Activated B cell treated with CpG ODN at 0.5 μM for 24 hours (primary cell): ENCODE measurements at regions not wholly inside any gene's neighbourhood (a gene's known extent, or its start where the extent isn't known, plus 50 kb on each side); places are given as distances from the start of the nearest gene placed in this dataset.

Experiments used
- ATAC-seq: fragments of 200-7000 bp; cut with Tn5 transposase; one replicate; pipeline ENCODE4 v1.10.0; 2021; ENCODE audit warnings: low read depth, mild to moderate bottlenecking, moderate library complexity
- CTCF ChIA-PET: fragments of 350-600 bp; sonication (Branson Sonifier 250); formaldehyde crosslinking; loops from one replicate; lab custom pipeline; 2021; ENCODE audit warnings: antibody characterized with exemption; lab: Charles Lee
- POLR2A ChIA-PET: fragments of 350-600 bp; sonication (Branson Sonifier 250); formaldehyde crosslinking; loops from one replicate; lab custom pipeline; 2021; ENCODE audit warnings: antibody characterized with exemption; lab: Charles Lee
- DNase-seq: peaks from one replicate; pipeline ENCODE4 v3.0.0; 2022
- H3K27ac Mint-ChIP-seq: one replicate; pipeline ENCODE4 v1.8.0; 2020; ENCODE audit warnings: mixed read lengths
- H3K27me3 Mint-ChIP-seq: one replicate; pipeline ENCODE4 v1.8.0; 2021; ENCODE audit warnings: mixed read lengths
- H3K36me3 Mint-ChIP-seq: one replicate; pipeline ENCODE4 v1.8.0; 2021; ENCODE audit warnings: low read depth, mixed read lengths
- H3K4me1 Mint-ChIP-seq: one replicate; pipeline ENCODE4 v1.8.0; 2021; ENCODE audit warnings: mixed read lengths
- H3K4me3 Mint-ChIP-seq: one replicate; pipeline ENCODE4 v1.8.0; 2020; ENCODE audit warnings: mild to moderate bottlenecking, mixed read lengths
- H3K9me3 Mint-ChIP-seq: one replicate; pipeline ENCODE4 v1.8.0; 2020; ENCODE audit warnings: mixed read lengths
- CTCF ChIP-seq: fragments of 200-600 bp; IDR thresholded peaks from one replicate; pipeline ENCODE4 v1.8.0; 2022; ENCODE audit warnings: antibody characterized with exemption, mild to moderate bottlenecking
- intact Hi-C: fragments of 100-400 bp; cut with micrococcal nuclease; formaldehyde crosslinking; loops from one replicate; pipeline ENCODE4 v1.15.1; 2024

DNA sequence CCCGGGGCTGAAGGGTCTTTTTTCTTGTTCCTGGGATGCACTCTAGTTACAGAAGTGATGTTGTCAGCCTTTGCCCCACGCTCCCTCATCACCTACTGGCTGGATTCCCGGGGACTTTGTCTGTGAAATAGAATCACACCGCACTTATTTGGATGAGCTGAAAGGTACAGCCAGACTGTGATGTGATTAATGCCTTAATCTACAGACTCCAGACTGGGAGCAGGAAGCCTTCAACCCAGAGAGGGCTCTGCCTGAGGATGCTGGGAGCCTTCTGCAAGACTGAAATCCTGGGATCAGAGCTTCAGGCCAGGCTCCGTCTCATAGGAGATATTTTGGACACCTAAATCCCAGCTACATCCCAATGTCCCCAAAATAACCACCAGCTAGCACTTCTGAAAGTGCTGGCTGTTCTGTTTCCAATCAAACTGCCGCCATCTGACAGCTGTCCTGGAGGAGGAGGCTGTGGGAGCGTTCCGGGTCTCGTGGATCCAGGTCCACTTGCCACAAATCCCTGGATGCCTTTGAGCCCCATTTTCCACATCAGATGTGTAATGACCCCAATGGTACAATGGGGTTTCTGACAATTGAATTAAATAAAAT lies 688.5 kb downstream of the TBC1D22A start:
- intact Hi-C loops, result loop anchor here (5.0 kb wide), 1 partner anchor 1041 kb away; no protein-coding TSS in a partner anchor
- POLR2A ChIA-PET, result no interaction called here

GRCh38 chr22:47449508-47450270 lies 687.2 kb downstream of the TBC1D22A start:
- no peak for DNase-seq

More for the DNA sequence above, 688.5 kb downstream of the TBC1D22A start:
- TF ChIP-seq CTCF, result no peak
- no peaks in the 10 kb centered on the region for H3K27me3 Mint-ChIP-seq
- DNase-seq (no peak), ATAC-seq (no peak)
- no peaks in the 10 kb centered on the region for H3K4me1 Mint-ChIP-seq
- H3K9me3 Mint-ChIP-seq, result peaks cover 16% of the 10 kb centered on the region
- no peak overlapping the region for H3K4me3 Mint-ChIP-seq
- H3K36me3 Mint-ChIP-seq, result no peaks in the 10 kb centered on the region
- H3K27ac Mint-ChIP-seq, result no peak overlapping the region
- CTCF ChIA-PET, result interaction anchor here (1.8 kb wide), 1 partner anchor 1042 kb away, joined by 5 read pairs; no protein-coding TSS in a partner anchor

GRCh38 chr22:47448231-47449223 lies 686.1 kb downstream of the TBC1D22A start:
- TF ChIP-seq CTCF, result no peak
- no peaks in the 10 kb centered on the region for H3K36me3 Mint-ChIP-seq
- ChIA-PET POLR2A (no interaction called here), CTCF (no interaction called here)
- H3K4me1 Mint-ChIP-seq, result no peaks in the 10 kb centered on the region
- DNase-seq, result no peak
- H3K9me3 Mint-ChIP-seq, result peaks cover 7% of the 10 kb centered on the region
- no peak overlapping the region for H3K27ac Mint-ChIP-seq
- intact Hi-C loops, result no loop called here
- no peak for ATAC-seq
- H3K27me3 Mint-ChIP-seq, result no peaks in the 10 kb centered on the region
- H3K4me3 Mint-ChIP-seq, result no peak overlapping the region

More at GRCh38 chr22:47449508-47450270, 687.2 kb downstream of the TBC1D22A start:
- no peak overlapping the region for H3K27ac Mint-ChIP-seq
- no peaks in the 10 kb centered on the region for H3K4me1 Mint-ChIP-seq
- POLR2A ChIA-PET, result no interaction called here
- no peaks in the 10 kb centered on the region for H3K36me3 Mint-ChIP-seq
- intact Hi-C loops, result loop anchor here (5.0 kb wide), 1 partner anchor 1043 kb away; no protein-coding TSS in a partner anchor
- no peak for TF ChIP-seq CTCF
- peaks cover 13% of the 10 kb centered on the region for H3K9me3 Mint-ChIP-seq
- no peaks in the 10 kb centered on the region for H3K27me3 Mint-ChIP-seq
- H3K4me3 Mint-ChIP-seq, result no peak overlapping the region
- ATAC-seq, result no peak
- CTCF ChIA-PET, result no interaction called here

- Mint-ChIP-seq H3K27ac (no peak overlapping the region), H3K4me1 (no peaks in the 10 kb centered on the region), H3K9me3 (peaks cover 10% of the 10 kb centered on the region), H3K27me3 (no peaks in the 10 kb centered on the region), H3K4me3 (no peak overlapping the region), H3K36me3 (no peaks in the 10 kb centered on the region)
- no peak for DNase-seq
- no peak for ATAC-seq
- TF ChIP-seq CTCF, result no peak
- ChIA-PET CTCF (no interaction called here), POLR2A (no interaction called here)
- intact Hi-C loops, result no loop called here
Observed at GRCh38 chr22:47446821-47447810, 684.7 kb downstream of the TBC1D22A start.
